HCT116 (cell line): ENCODE measurements at regions not wholly inside any gene's neighbourhood (a gene's known extent, or its start where the extent isn't known, plus 50 kb on each side); places are given as distances from the start of the nearest gene placed in this dataset.
"Not testable (repeated sequence)": the region's sequence is repeated elsewhere in the genome, so short reads cannot be mapped to it uniquely, and the experiment has no call there.

Source experiments
- ATAC-seq: fragments of 200-7000 bp; cut with Tn5 transposase; 2 replicates; pipeline ENCODE4 v1.9.1; 2020; ENCODE audit warnings: mild to moderate bottlenecking, moderate library complexity
- BruUV-seq: library from RNA; stranded (reverse); fragments of 400-500 nt; replicated peaks from 2 replicates; lab custom pipeline; 2021; lab: Mats Ljungman, UMichigan
- CTCF ChIA-PET: fragments of 300-600 bp; sonication (Branson Sonifier 250); formaldehyde crosslinking; loops from one replicate; lab custom pipeline; 2021; ENCODE audit warnings: antibody characterized with exemption; lab: Charles Lee
- POLR2A ChIA-PET: fragments of 300-600, 350-600 bp; sonication (Branson Sonifier 250); formaldehyde crosslinking; loops from one replicate; lab custom pipeline; 2021; ENCODE audit warnings: antibody characterized with exemption; lab: Charles Lee
- RAD21 ChIA-PET, 2 experiments: fragments of 300-600 bp; sonication (Branson Sonifier 250); formaldehyde crosslinking; loops; one replicate each; lab custom pipeline; 2023; ENCODE audit warnings: low total read pairs in 2 of 2; ENCODE audit not compliant: uncharacterized antibody in 2 of 2, unreplicated experiment in 2 of 2, low non-redundant PET in 1 of 2; lab: Charles Lee
- DNase-seq: peaks from one replicate; pipeline ENCODE4 v3.0.0-alpha.2; 2010; ENCODE audit warnings: low read depth, low spot score
- H2AFZ ChIP-seq: fragments of 200-600 bp; shearing (Covaris generic), sonication (generic); 2 replicates; pipeline ENCODE4 v1.6.1; 2017; ENCODE audit warnings: low read depth, mixed run types, mixed read lengths, antibody characterized with exemption, low read length; ENCODE audit not compliant: poor library complexity, severe bottlenecking
- H3K27ac ChIP-seq: 2 replicates; pipeline ENCODE4 v1.5.1; 2012; ENCODE audit warnings: low read depth, low read length
- H3K27me3 ChIP-seq: fragments of 200-600 bp; sonication (generic); 2 replicates; pipeline ENCODE4 v1.6.1; 2016; ENCODE audit warnings: mixed run types, low read length, mixed read lengths; ENCODE audit not compliant: insufficient read depth
- H3K36me3 ChIP-seq, 2 experiments: fragments of 200-500 bp in 1 of 2; fragments of 200-600 bp in 1 of 2; sonication (Bioruptor generic) in 1 of 2; sonication (generic) in 1 of 2; 2 replicates each; pipeline versions ENCODE4 v1.5.1 to v1.6.1; 2014 to 2016; ENCODE audit warnings: low read length in 2 of 2, inconsistent platforms in 1 of 2, mixed read lengths in 1 of 2, mixed run types in 1 of 2; ENCODE audit not compliant: insufficient read depth in 2 of 2, control insufficient read depth in 1 of 2
- H3K4me1 ChIP-seq, 2 experiments: fragments of 200-600 bp in 1 of 2; sonication (generic) in 1 of 2; 2 replicates each; pipeline versions ENCODE4 v1.5.1 to v1.6.1; 2012 to 2017; ENCODE audit warnings: low read length in 2 of 2, inconsistent platforms in 1 of 2, mild to moderate bottlenecking in 1 of 2, mixed read lengths in 1 of 2, mixed run types in 1 of 2, moderate library complexity in 1 of 2; ENCODE audit not compliant: insufficient read depth in 2 of 2, control insufficient read depth in 1 of 2
- H3K4me2 ChIP-seq: fragments of 200-600 bp; sonication (generic); 2 replicates; pipeline ENCODE4 v1.6.1; 2017; ENCODE audit warnings: mixed run types, low read length, mixed read lengths
- H3K4me3 ChIP-seq, 2 experiments: fragments of 200-600 bp in 1 of 2; sonication (generic) in 1 of 2; replicated peaks in 1 of 2; 2 replicates each; pipeline ENCODE4 v1.5.1; 2011 to 2016; ENCODE audit warnings: low read length in 2 of 2, control low read depth in 1 of 2, low read depth in 1 of 2, mild to moderate bottlenecking in 1 of 2, mixed read lengths in 1 of 2, mixed run types in 1 of 2
- H3K79me2 ChIP-seq: fragments of 200-600 bp; sonication (generic); 2 replicates; pipeline ENCODE4 v1.6.1; 2017; ENCODE audit warnings: mild to moderate bottlenecking, mixed run types, low read length, moderate library complexity, mixed read lengths; ENCODE audit not compliant: insufficient read depth
- H3K9ac ChIP-seq: fragments of 200-600 bp; sonication (generic); 2 replicates; pipeline ENCODE4 v1.6.1; 2016; ENCODE audit warnings: low read length, mixed read lengths
- H3K9me2 ChIP-seq: fragments of 200-600 bp; sonication (generic), shearing (Covaris generic); 2 replicates; pipeline ENCODE4 v1.6.1; 2017; ENCODE audit warnings: mixed run types, mild to moderate bottlenecking, moderate library complexity; ENCODE audit not compliant: insufficient read depth
- H3K9me3 ChIP-seq, 2 experiments: fragments of 200-500 bp in 1 of 2; fragments of 200-600 bp in 1 of 2; sonication (Bioruptor generic) in 1 of 2; sonication (generic) in 1 of 2; 2 replicates each; pipeline ENCODE4 v1.6.1; 2014 to 2017; ENCODE audit warnings: low read length in 2 of 2, mixed read lengths in 2 of 2, inconsistent platforms in 1 of 2, low read depth in 1 of 2, mild to moderate bottlenecking in 1 of 2, mixed run types in 1 of 2, moderate library complexity in 1 of 2; ENCODE audit not compliant: control insufficient read depth in 1 of 2, insufficient read depth in 1 of 2
- H4K20me1 ChIP-seq: fragments of 200-600 bp; sonication (generic), shearing (Covaris generic); 2 replicates; pipeline ENCODE4 v1.6.1; 2017; ENCODE audit warnings: mixed run types, mild to moderate bottlenecking, moderate library complexity; ENCODE audit not compliant: insufficient read depth
- intact Hi-C: fragments of 100-400 bp; cut with micrococcal nuclease; formaldehyde crosslinking; loops from 2 replicates; pipeline ENCODE4 v1.10.0; 2022

DNA sequence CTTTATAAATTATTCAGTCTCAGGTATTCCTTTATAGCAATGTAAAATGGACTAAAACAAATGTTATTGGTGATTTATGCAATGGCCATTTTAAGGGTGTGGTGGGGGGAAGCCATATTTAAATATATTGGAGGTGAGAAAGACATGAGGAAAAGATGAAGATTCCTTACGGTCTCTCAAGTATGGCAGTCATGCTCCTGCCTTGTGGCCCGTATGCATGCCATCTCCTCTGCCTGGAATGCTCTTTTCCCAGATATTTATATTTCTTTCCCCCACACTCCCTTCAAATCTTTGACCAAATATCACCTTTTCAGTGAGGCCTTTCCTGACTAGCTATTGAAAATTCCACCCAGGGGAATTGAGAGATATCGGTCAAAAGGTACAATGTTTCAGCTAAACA is 206.0 kb downstream of the POTEM start:
- RAD21 ChIA-PET, H3K9ac ChIP-seq, H2AFZ ChIP-seq, BruUV-seq, H3K27me3 ChIP-seq, H3K27ac ChIP-seq, POLR2A ChIA-PET, DNase-seq, H3K9me2 ChIP-seq, H3K79me2 ChIP-seq, intact Hi-C loops, H3K4me3 ChIP-seq, H3K9me3 ChIP-seq, H3K4me2 ChIP-seq, CTCF ChIA-PET, H3K36me3 ChIP-seq, H3K4me1 ChIP-seq, H4K20me1 ChIP-seq, ATAC-seq: not testable (repeated sequence)

GRCh38 chr14:19177435-19177834 is 210.2 kb downstream of the POTEM start:
- H3K9me3 ChIP-seq, ATAC-seq, H3K9ac ChIP-seq, H3K27me3 ChIP-seq, H3K36me3 ChIP-seq, H2AFZ ChIP-seq, POLR2A ChIA-PET, H3K4me3 ChIP-seq, intact Hi-C loops, H4K20me1 ChIP-seq, H3K9me2 ChIP-seq, H3K4me2 ChIP-seq, H3K27ac ChIP-seq, DNase-seq, CTCF ChIA-PET, RAD21 ChIA-PET, H3K4me1 ChIP-seq, H3K79me2 ChIP-seq, BruUV-seq: not testable (repeated sequence)

GRCh38 chr14:19180297-19180696 is 213.1 kb downstream of the POTEM start:
- H3K9ac ChIP-seq, H3K27ac ChIP-seq, H3K9me2 ChIP-seq, intact Hi-C loops, DNase-seq, BruUV-seq, RAD21 ChIA-PET, H2AFZ ChIP-seq, H4K20me1 ChIP-seq, POLR2A ChIA-PET, H3K79me2 ChIP-seq, H3K9me3 ChIP-seq, H3K4me3 ChIP-seq, H3K36me3 ChIP-seq, H3K4me2 ChIP-seq, ATAC-seq, H3K4me1 ChIP-seq, CTCF ChIA-PET, H3K27me3 ChIP-seq: not testable (repeated sequence)

- POLR2A ChIA-PET, H3K9me3 ChIP-seq, H3K36me3 ChIP-seq, DNase-seq, BruUV-seq, RAD21 ChIA-PET, H4K20me1 ChIP-seq, H3K27ac ChIP-seq, H2AFZ ChIP-seq, H3K9ac ChIP-seq, H3K27me3 ChIP-seq, H3K4me1 ChIP-seq, H3K4me3 ChIP-seq, H3K9me2 ChIP-seq, CTCF ChIA-PET, H3K4me2 ChIP-seq, ATAC-seq, H3K79me2 ChIP-seq, intact Hi-C loops: not testable (repeated sequence)
These were observed 213.6 kb downstream of the POTEM start for GRCh38 chr14:19180881-19181280.

GRCh38 chr14:19195146-19195545 is 227.9 kb downstream of the POTEM start:
- CTCF ChIA-PET = not testable (repeated sequence)

More at GRCh38 chr14:19195146-19195545, 227.9 kb downstream of the POTEM start:
- BruUV-seq, H2AFZ ChIP-seq, H3K4me2 ChIP-seq, H3K27me3 ChIP-seq, H3K9me3 ChIP-seq, DNase-seq, H4K20me1 ChIP-seq, ATAC-seq, H3K36me3 ChIP-seq, H3K79me2 ChIP-seq, H3K9me2 ChIP-seq, intact Hi-C loops, POLR2A ChIA-PET, RAD21 ChIA-PET, H3K9ac ChIP-seq, H3K4me3 ChIP-seq, H3K27ac ChIP-seq, H3K4me1 ChIP-seq: not testable (repeated sequence)
